Peyer's patch (tissue), 4 donors: ENCODE measurements at regions not wholly inside any gene's neighbourhood (a gene's known extent, or its start where the extent isn't known, plus 50 kb on each side); places are given as distances from the start of the nearest gene placed in this dataset.

ENCODE experiments used
- POLR2A ChIP-seq, 2 donors: fragments of 450-650 bp; IDR thresholded peaks; one replicate each; pipeline ENCODE4 v1.5.1; 2017; ENCODE audit warnings: antibody characterized with exemption in 2 of 2, mild to moderate bottlenecking in 2 of 2, moderate library complexity in 2 of 2
- TF ChIP-seq, protein P1 (sequence below), 6 experiments: fragments of 450-650 bp in 4 of 6; fragments of 200-600 bp in 2 of 6; sonication (generic) in 1 of 6; IDR thresholded peaks; one replicate each; pipeline ENCODE4 v1.5.1; 2017 to 2019; ENCODE audit warnings: antibody characterized with exemption in 6 of 6, mild to moderate bottlenecking in 3 of 6, moderate library complexity in 1 of 6

DNA sequence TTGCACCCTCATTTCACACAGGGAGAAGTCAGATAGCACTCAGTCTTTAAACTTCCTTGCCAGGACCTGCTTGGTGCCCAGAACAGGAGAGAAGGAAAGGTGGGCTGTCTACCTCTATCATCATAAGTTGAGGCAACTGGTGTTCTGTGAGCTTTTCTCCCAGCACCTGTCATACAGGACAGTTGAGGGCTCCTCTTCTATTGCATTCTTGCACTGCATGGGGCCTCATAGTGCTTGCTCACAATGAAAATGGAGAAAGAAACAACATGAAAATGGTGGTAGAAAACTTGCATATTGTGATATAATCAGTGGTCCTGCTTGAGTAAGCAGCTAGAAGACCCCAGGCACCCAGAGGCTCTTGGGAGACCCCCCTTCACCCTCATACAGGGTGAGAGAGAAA is 311.7 kb upstream of the GOLIM4 start:
- TF ChIP-seq, protein P1, sequence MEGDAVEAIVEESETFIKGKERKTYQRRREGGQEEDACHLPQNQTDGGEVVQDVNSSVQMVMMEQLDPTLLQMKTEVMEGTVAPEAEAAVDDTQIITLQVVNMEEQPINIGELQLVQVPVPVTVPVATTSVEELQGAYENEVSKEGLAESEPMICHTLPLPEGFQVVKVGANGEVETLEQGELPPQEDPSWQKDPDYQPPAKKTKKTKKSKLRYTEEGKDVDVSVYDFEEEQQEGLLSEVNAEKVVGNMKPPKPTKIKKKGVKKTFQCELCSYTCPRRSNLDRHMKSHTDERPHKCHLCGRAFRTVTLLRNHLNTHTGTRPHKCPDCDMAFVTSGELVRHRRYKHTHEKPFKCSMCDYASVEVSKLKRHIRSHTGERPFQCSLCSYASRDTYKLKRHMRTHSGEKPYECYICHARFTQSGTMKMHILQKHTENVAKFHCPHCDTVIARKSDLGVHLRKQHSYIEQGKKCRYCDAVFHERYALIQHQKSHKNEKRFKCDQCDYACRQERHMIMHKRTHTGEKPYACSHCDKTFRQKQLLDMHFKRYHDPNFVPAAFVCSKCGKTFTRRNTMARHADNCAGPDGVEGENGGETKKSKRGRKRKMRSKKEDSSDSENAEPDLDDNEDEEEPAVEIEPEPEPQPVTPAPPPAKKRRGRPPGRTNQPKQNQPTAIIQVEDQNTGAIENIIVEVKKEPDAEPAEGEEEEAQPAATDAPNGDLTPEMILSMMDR (IDR thresholded peaks at IDR 0.05): no peak
- TF ChIP-seq POLR2A (IDR thresholded peaks at IDR 0.05): no peak
